HG03571 (cell line): ENCODE measurements at regions not wholly inside any gene's neighbourhood (a gene's known extent, or its start where the extent isn't known, plus 50 kb on each side); places are given as distances from the start of the nearest gene placed in this dataset.

ENCODE experiments used
- ATAC-seq: cut with Tn5 transposase; IDR thresholded peaks from one replicate; pipeline ENCODE4 v1.9.1; 2021; ENCODE audit not compliant: unreplicated experiment

DNA sequence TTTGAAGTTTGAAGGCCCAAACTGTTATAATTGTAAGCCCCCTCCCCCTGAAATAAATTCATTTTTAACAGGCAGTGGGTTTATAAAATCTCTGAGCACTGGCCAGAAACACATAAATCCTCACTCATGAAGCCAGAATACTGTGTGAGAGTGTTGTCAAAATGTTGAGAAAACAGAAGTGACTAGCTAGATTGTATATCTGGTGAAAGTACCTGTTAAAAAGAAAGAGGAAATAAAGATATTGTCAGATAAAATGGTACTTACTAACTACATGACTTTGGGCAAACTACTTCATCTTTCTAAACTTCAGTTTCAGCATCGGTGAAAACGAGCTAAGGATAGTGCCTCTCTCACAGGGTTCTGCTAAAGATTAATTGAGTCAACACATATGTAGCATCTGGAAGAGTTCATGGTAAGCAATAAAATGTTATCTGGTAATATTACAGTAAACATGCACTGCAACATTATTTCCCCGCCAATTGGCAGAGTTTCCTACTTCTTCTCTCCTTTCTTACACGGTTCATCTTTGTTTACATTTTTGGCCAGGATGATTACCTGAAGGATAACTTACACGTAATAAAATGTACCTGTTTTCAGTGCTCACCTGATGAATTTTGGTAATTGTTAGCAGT is 202.5 kb upstream of the CHRM2 start:
- ATAC-seq = no peak

DNA sequence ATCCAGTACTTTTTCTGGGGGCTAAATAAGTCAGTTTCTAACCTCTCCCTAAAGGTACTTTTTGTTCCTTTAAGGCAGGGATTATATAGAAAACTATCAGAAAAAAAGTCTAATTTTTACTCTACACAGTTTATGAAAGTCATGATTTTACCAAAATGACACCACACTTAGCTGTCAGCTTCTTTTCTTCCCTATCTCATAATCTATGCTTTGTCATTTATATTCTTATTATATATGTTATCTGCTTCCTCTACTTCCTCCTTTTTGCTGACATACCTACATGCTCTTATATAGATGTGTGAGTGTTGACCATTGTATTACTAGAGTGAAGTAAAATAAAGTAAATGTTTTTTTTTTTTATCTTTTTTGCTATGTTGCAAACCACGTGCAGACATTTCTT is 203.9 kb upstream of the CHRM2 start:
- no peak for ATAC-seq

DNA sequence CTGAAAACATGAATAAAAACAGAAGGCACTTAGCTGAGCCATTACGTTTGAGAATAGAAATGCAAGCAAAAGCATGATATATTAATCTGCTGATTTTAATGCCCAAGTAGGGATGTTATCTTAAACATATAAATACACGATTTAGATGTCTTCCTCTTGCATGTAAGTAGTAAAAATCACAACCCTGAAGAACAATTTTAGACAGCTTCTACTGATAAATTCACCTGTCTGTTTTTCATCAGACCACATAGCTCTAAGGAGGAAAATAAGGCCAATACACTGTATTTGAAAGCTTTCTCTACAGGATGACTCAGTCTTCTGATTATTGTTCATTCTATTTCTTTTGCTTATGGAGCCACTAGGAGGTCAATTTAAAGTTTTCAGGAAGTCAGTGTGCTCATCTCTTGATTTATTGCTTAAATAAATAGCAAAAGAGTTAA is 210.9 kb upstream of the CHRM2 start:
- ATAC-seq = no peak

DNA sequence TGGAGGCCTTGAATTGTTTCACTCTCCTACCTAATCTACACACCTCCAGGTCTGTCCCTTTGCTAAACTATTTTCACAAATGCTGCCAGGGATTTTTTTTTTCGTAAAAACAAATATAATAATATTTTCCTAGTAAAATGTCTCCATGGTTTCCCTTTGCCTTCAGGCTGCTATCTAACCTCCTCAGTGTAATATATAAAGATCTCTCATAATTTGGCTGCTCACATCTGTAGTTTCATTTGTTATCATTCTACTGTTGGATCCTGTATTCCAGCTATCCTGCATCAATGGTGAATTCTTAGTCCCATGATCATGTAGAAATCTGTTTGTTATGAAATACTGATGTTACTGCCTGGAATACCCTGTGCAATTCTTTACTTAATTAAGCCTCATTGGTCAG is 211.9 kb upstream of the CHRM2 start:
- no peak for ATAC-seq

DNA sequence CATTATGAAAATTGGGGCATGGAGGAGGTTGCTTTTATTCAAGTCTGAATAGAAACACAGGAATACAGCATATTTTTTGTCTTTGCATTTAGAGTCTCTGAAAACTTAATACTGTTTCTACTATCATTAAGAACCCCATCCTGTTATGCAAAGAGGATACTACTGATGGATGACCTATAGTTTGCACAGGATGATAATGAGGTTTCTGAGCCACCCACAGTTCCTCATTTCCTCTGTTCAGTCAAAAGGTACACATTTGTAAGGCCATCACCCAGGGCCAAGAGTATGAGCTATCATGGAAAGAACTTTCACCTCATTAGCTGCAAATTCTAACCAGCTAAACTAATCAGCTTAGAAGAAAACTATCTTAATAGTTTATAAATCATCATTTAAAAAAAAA is 213.0 kb upstream of the CHRM2 start:
- no peak for ATAC-seq

DNA sequence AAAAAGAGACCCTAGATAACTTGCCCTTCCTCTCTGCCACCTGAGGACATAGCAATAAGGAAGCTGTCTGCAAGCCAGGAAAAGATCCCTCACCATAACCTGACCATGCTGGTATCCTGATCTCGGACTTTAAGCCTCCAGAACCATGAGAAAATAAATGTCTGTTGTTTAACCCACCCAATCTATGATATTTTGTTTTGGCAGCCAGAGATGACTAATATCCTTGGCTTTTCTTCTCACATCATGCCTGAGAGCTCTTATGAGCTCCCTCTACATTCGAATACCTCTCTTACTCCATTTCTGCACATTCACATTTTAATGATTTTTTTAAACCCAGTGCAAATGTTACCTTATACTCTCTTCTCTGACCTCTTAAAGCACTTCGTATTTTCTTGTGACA is 214.0 kb upstream of the CHRM2 start:
- ATAC-seq = no peak

DNA sequence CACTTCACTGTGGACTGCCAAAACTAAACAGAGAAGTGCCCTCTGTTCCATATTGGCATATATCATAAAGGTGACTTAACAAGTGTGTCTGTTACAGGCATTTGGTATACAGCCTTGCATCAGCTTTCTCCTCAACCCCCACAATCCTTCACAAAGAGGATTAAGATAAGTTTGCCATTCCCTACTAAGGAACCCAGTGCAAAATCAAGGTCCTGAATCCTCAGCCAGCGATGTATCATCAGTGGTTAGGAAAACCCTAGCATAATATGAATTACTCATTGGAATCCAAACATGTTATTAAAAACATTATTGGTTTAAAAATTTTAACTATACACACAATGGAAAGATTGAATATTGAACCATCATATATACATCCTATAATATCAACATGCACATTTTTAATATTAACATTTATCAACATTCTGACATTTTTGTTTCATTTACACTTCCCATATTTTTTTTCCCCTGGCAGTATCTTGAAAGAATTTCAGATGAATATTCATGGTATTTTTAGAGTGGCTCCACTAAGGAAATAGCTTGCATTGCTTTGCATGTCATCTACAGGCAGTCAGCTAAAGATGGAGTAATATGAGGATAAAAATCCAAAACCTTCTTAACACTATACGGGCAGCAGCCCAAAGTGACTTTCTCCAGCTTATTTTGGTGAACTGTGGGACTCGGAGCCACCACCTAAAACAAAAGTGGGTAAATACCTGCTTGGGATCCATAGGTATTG is 215.6 kb upstream of the CHRM2 start:
- ATAC-seq = no peak

DNA sequence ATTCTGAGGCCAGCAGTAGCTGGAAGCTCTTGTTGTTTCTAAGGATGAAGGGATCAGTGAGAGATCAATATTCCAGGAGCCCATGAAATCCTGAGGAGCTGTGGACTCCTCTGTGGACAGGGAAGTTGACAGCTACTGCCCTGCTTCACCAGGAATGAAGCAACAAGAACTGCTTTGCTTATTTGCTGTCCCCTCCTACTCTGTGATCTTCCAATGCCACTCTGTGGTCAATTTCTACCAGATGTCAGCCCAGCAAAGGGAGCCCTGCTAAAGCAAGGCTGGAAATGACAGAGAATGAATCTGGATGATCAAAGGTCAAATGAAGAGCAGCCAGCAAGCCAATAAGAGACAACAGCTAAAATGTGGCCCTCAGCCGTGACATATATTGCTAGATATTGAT is 227.5 kb upstream of the CHRM2 start:
- no peak for ATAC-seq

DNA sequence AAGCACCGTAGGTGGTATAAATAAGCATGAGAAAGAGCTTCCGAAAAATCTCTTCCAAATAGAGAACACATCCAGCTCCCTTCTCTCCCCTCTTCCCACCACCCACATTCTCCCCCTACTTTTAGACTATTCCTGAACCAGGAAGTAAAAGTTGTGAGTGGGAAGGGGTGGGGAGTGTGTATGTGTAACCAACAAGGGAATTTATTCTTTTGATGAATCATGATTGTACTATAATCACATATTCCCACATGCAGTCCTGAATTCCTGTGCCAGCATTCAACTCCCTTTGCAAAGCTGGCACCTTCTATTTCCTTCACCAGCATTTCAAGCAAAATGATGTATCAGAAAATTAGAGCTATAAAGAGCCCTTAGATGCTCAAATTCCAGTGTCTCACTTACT is 230.6 kb upstream of the CHRM2 start:
- no peak for ATAC-seq

DNA sequence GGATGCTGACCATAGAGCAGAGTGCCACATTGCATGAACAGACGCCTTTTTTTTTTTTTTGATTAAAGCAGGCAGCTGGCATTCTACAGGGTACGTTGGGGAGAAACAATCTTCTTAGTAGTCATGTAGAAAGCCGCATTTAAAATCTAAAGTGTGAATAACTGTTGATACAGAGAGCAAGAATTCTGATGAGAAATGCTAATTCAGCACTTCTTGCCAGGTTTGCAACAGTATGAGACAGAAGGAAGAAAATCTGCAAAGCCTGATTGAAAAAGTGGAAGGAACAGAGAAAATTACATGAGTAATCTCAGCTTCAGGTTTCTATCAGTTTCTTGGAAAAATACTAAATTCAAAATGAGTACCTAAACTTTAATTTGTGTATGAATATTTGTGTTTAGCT is 232.7 kb upstream of the CHRM2 start:
- no peak for ATAC-seq

DNA sequence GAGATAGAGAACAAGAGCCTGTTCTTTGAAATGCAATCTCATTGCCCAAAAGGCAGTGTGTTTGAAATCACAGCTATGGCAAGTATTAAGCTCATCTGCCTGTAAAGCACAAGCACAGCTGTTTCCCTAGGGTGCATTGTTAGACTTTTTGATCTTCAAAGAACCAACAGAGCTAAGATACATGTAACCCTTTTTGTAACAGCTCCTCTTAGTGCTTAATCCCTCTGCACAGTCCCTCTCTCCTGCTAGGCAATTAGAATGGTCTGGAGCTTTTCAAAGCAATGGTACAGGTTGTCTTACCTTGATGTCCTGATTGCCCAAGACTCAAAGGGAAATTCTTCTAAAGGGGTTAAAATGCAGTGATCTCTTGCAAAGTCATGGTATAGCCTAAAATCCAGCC is 249.6 kb upstream of the CHRM2 start:
- ATAC-seq = no peak

DNA sequence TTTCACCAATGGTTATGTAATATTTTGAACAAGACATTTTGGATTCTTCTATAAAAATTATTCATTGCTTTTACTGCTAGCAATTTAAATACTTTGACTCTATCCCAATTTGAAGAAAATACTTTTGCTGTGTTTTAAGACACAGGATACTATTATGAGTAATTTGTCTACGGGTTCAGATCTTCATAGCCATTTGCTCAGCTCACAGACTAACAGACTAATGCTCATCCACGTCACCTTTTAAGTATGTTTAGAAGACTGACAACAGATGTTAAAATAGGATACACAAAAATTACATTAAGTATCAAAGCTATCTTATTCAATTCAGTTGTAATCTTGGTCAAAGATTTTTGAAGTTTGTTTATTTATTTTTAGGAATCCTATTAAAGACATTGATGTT is 251.3 kb upstream of the CHRM2 start:
- ATAC-seq = no peak

DNA sequence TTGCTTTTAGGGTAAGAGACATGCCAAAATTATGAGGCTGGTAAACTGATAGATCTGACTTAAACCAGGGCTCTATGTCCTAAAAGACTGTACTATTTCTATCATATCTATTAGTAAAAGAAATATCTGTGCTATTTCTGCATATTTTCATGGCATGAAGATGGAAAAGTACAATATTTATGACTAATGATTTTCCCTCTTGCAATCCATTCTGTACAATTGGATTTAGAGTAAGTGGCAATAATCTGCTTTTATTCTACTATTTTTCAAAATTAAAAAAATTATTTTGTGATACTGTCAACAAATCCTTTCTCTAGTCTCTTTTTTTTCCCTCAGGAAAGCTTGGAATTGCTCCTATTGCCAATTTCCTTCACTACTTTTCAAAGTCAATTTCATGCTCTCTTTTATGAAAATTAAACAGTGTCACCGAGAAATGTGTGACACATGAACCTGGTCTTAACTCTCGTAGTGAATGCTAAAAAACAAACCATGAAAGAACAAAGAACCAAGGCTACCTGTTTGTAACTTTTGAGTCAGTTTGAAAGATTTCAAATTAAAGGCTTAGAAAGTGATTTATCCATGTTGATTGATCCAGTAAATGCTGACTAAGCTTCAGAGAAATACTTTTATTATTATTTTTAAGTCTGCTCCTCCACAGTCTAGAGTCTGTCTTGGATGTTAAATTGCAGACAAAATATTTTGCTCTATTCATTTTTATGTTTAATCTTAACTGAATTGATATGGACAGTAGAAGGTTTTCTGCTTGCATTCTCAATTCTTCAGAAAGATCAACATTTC is 262.7 kb upstream of the CHRM2 start:
- no peak for ATAC-seq

DNA sequence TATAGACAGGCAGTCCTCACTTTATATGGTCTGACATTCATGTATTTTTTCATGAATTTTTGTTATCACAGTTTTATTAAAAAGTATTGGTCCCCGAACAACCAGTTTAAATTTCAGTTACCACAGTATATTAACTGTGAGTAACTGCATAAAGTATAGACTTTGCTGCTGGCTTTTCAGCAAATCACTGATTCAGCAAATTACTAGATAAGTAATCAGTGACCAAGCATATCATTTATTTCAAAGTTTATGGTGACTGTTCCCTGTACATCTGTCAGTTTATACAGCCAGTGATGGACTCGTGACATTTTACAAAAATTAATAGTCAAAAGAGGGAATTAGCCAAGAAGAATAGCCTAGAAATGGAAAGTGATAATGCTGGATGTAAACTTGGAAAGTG is 266.7 kb upstream of the CHRM2 start:
- ATAC-seq = no peak

DNA sequence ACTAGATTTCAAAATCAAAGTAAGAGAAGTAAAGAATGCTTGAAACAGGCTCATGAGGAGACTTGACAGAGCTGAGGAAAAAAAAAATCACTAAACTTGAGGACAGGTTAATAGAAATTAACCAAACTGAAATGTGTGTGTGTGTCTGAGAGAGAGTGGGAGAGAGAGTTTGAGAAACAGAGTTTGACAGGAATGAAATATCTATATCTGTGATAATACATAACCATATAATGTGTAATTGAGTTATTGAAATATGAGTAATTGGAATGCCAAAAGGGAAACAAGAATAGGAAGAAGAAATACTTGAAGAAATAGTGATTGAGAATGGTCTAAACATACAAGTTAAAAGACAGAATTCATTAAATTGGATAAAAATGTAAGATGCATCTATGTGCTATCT is 268.0 kb upstream of the CHRM2 start:
- no peak for ATAC-seq

DNA sequence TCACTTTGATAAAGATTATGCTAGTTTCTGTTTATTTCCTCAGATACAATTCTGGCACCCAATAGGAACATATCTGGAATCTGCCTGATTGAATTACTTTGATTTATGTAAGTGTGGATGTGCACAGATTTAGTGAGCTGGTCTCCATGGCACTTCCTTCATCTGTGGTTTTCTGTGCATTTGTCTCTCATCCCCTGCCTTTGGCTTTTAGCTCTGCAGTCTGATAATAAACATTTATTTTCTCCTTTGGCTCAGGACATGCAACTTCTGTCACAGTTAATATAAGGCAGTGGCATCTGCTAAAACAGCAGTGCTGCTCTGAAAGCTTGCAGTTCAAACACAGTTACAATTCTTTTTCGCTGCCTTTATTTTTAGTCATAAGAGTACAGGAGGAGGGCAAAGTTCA is 273.7 kb upstream of the CHRM2 start:
- ATAC-seq = no peak

DNA sequence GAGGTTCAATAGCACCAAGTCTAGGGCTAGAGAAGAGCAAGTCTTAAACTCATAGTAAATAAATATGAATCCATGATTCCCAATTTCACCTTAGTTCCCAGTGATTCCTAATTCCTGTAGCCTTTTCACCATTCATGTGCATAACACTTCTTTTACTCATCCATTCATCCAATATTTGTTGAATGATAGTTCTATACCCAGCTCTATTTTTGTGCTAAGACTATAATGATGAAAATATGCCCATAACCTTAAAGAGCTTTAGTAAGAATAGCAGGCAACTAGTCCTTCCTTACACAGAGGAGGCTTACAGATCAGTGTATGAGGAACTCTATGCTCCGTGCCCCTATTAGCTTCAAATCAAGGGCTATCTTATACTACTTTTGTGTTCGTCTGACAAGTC is 280.2 kb upstream of the CHRM2 start:
- ATAC-seq = no peak

DNA sequence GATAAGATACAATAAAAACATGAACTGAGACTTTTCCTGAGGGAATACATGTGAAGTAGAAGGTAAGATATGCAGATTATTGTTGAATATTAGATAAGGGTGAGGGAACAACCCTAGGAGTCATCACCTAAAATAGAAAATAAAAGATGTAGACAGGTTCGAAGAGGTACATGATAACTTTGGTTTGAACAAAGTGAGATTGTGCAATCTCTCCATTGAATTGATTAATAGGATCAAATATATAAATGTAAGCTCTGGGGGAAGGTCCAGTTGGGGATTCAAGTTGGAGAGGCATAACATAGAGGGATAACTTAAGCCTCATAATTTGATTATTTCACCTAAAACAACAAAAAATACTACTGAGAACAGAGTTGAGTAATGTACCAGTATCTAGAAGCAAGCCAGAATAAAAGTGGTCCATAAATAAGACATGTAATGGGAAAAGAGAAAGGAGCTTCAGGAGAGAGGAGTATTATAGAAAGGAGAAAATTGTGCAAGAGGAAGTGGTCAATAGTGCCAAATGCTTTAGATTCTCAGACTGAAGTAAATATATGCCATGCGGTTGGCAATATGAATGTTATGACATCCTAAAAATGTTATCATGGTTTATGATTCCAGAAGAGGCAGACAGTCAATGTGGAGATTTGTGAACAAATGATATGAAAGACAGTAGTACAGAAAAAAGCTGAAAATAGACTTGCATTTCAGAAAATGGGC is 282.3 kb upstream of the CHRM2 start:
- ATAC-seq = no peak

DNA sequence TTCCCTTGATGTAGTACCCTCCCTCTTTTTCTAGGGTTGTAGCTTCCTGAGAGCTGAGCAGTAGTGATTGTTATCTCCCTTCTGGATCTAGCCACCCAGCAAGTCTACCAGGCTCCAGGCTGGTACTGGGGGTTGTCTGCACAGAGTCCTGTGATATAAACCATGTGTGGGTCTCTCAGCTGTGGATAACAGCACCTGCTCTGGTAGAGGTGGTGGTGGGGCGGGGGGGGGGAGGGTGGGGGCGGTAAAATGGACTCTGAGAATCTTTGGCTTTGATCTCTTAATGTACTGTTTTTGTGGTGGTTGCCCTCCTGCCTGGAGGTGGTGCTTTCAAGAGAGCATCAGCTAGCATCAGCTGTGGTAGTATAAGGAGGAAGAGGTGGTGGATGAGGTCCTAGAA is 302.0 kb upstream of the CHRM2 start:
- ATAC-seq = no peak

DNA sequence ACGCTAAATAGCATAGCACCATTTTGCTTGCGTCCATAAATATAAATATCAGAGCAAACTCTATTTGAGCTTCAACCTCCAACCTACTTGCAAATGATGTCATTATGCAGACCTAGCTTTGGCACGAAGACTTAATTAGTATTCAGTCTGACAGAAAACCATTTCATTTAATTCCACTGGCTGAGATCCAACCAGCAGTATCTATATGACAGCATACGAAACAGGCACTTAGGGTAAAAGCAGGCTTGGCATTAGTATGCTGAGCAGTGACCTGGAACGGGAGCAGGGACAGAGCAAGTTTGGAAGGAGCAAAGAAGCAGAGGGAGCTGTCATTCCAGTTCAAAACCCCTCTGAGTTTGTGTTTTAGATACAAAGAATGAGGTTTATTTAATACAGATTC is 312.5 kb upstream of the CHRM2 start:
- ATAC-seq = no peak

DNA sequence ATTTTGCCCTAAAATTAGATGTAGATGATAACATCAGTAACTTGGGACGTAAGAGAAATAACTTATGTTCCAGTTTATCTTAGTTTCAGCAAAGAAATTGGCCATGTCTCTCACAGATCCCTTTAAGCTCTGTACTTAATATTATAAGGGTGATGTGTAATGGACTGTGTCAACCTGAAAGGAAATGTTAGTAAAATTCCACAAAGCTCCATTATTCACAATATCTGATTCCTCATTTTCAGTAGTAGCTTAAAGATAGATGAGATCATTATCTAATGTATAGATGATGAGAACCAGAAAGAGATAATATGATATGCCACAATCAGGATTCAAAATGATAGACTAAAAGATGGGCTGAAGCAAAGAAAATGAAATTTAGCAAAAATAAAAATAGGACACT is 316.8 kb upstream of the CHRM2 start:
- ATAC-seq = no peak

DNA sequence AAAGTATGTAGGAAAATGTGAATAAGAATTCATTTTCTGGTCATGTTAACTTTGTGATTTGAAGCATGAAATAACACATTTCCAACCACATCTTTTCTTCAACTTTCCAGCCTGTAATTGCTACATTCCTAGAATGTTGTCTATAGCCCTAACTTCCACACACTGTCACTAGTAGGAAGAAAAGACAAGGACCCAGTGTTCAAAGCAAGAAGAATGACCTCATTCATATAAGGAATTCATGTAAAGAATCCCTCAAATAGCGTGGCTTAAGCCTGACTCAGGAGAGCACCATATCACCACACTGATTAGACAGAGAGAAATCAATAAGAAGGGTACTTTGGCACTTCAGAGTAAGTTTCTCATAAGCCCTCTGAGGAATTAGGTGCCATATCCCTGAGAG is 318.7 kb upstream of the CHRM2 start:
- ATAC-seq = no peak
